HEK293 (cell line): ENCODE measurements at regions not wholly inside any gene's neighbourhood (a gene's known extent, or its start where the extent isn't known, plus 50 kb on each side); places are given as distances from the start of the nearest gene placed in this dataset.

Source experiments
- GFI1B ChIP-seq: fragments of 450-650 bp; formaldehyde crosslinking; IDR thresholded peaks from 2 replicates; pipeline ENCODE4 v1.5.1; 2016; ENCODE audit warnings: missing biosample characterization, missing genetic modification characterization
- GLIS2 ChIP-seq: fragments of 450-650 bp; formaldehyde crosslinking; IDR thresholded peaks from 2 replicates; pipeline ENCODE4 v1.5.1; 2016; ENCODE audit warnings: missing biosample characterization, missing genetic modification characterization
- MEIS1 ChIP-seq: sonication (generic); formaldehyde crosslinking; IDR thresholded peaks from 2 replicates; pipeline ENCODE4 v1.8.1; 2022; ENCODE audit warnings: missing genetic modification reagents, mild to moderate bottlenecking, borderline replicate concordance
- SETDB1 ChIP-seq: IDR thresholded peaks from one replicate; pipeline ENCODE4 v1.6.1; 2017; ENCODE audit warnings: mild to moderate bottlenecking, low read length, moderate library complexity, mixed read lengths; ENCODE audit not compliant: insufficient read length
- YY1 ChIP-seq: fragments of 450-650 bp; formaldehyde crosslinking; IDR thresholded peaks from 2 replicates; pipeline ENCODE4 v1.5.1; 2018; ENCODE audit warnings: missing biosample characterization, missing genetic modification characterization
- ZFP41 ChIP-seq: fragments of 450-650 bp; formaldehyde crosslinking; IDR thresholded peaks from 2 replicates; pipeline ENCODE4 v1.5.1; 2016; ENCODE audit warnings: missing biosample characterization, missing genetic modification characterization, borderline replicate concordance
- ZIC2 ChIP-seq: fragments of 450-650 bp; formaldehyde crosslinking; IDR thresholded peaks from 2 replicates; pipeline ENCODE4 v1.5.1; 2016; ENCODE audit warnings: missing biosample characterization, missing genetic modification characterization
- ZNF202 ChIP-seq: fragments of 450-650 bp; formaldehyde crosslinking; IDR thresholded peaks from 2 replicates; pipeline ENCODE4 v1.5.1; 2016; ENCODE audit warnings: missing biosample characterization, missing genetic modification characterization, borderline replicate concordance
- ZNF211 ChIP-seq: fragments of 450-650 bp; formaldehyde crosslinking; IDR thresholded peaks from 2 replicates; pipeline ENCODE4 v1.5.1; 2016; ENCODE audit warnings: low read depth, missing biosample characterization, missing genetic modification characterization
- ZNF23 ChIP-seq: fragments of 450-650 bp; formaldehyde crosslinking; IDR thresholded peaks from 2 replicates; pipeline ENCODE4 v1.5.1; 2016; ENCODE audit warnings: missing biosample characterization, missing genetic modification characterization, borderline replicate concordance
- ZNF239 ChIP-seq: fragments of 450-650 bp; formaldehyde crosslinking; IDR thresholded peaks from 2 replicates; pipeline ENCODE4 v1.5.1; 2016; ENCODE audit warnings: missing biosample characterization, missing genetic modification characterization
- ZNF292 ChIP-seq: fragments of 450-650 bp; formaldehyde crosslinking; IDR thresholded peaks from 2 replicates; pipeline ENCODE4 v1.5.1; 2016; ENCODE audit warnings: low read depth, missing biosample characterization, missing genetic modification characterization, borderline replicate concordance
- ZNF341 ChIP-seq: fragments of 450-650 bp; formaldehyde crosslinking; IDR thresholded peaks from 2 replicates; pipeline ENCODE4; 2016; ENCODE audit warnings: low read depth, missing biosample characterization, missing genetic modification characterization
- ZNF391 ChIP-seq: fragments of 450-650 bp; formaldehyde crosslinking; IDR thresholded peaks from 2 replicates; pipeline ENCODE4 v1.5.1; 2016; ENCODE audit warnings: low read depth, missing biosample characterization, missing genetic modification characterization, borderline replicate concordance
- ZNF423 ChIP-seq: fragments of 450-650 bp; formaldehyde crosslinking; IDR thresholded peaks from 2 replicates; pipeline ENCODE4 v1.5.1; 2016; ENCODE audit warnings: missing biosample characterization, missing genetic modification characterization
- ZNF433 ChIP-seq: fragments of 450-650 bp; formaldehyde crosslinking; IDR thresholded peaks from 2 replicates; pipeline ENCODE4 v1.5.1; 2016; ENCODE audit warnings: missing biosample characterization, missing genetic modification characterization, low read depth
- ZNF473 ChIP-seq: fragments of 450-650 bp; formaldehyde crosslinking; IDR thresholded peaks from 2 replicates; pipeline ENCODE4 v1.5.1; 2017; ENCODE audit warnings: missing biosample characterization, missing genetic modification characterization
- ZNF501 ChIP-seq: fragments of 450-650 bp; formaldehyde crosslinking; IDR thresholded peaks from 2 replicates; pipeline ENCODE4 v1.5.1; 2016; ENCODE audit warnings: missing biosample characterization, missing genetic modification characterization
- ZNF514 ChIP-seq: fragments of 450-650 bp; formaldehyde crosslinking; IDR thresholded peaks from 2 replicates; pipeline ENCODE4 v1.5.1; 2016; ENCODE audit warnings: missing biosample characterization, missing genetic modification characterization
- ZNF548 ChIP-seq: fragments of 450-650 bp; formaldehyde crosslinking; IDR thresholded peaks from 2 replicates; pipeline ENCODE4 v1.5.1; 2016; ENCODE audit warnings: missing biosample characterization, missing genetic modification characterization
- ZNF600 ChIP-seq: fragments of 450-650 bp; formaldehyde crosslinking; IDR thresholded peaks from 2 replicates; pipeline ENCODE4 v1.5.1; 2016; ENCODE audit warnings: missing biosample characterization, missing genetic modification characterization
- ZNF677 ChIP-seq: fragments of 450-650 bp; IDR thresholded peaks from 2 replicates; pipeline ENCODE4 v1.5.0; 2018; ENCODE audit warnings: missing biosample characterization, mild to moderate bottlenecking, missing genetic modification characterization, moderate library complexity
- ZNF76 ChIP-seq: fragments of 450-650 bp; formaldehyde crosslinking; IDR thresholded peaks from 2 replicates; pipeline ENCODE4; 2016; ENCODE audit warnings: low read depth, missing biosample characterization, missing genetic modification characterization, borderline replicate concordance
- ZNF777 ChIP-seq: fragments of 450-650 bp; formaldehyde crosslinking; IDR thresholded peaks from 2 replicates; pipeline ENCODE4 v1.5.1; 2017; ENCODE audit warnings: missing biosample characterization, missing genetic modification characterization, borderline replicate concordance
- ZNF785 ChIP-seq: fragments of 450-650 bp; formaldehyde crosslinking; IDR thresholded peaks from 2 replicates; pipeline ENCODE4 v1.5.1; 2016; ENCODE audit warnings: missing biosample characterization, missing genetic modification characterization
- TF ChIP-seq, protein P1 (sequence below): fragments of 450-650 bp; formaldehyde crosslinking; IDR thresholded peaks from 2 replicates; pipeline ENCODE4 v1.5.1; 2017; ENCODE audit warnings: missing biosample characterization, missing genetic modification characterization
- TF ChIP-seq, protein P2 (sequence below): fragments of 450-650 bp; formaldehyde crosslinking; IDR thresholded peaks from 2 replicates; pipeline ENCODE4 v1.5.1; 2016; ENCODE audit warnings: missing biosample characterization, missing genetic modification characterization, borderline replicate concordance
- TF ChIP-seq, protein P3 (sequence below): IDR thresholded peaks from 2 replicates; pipeline ENCODE4 v1.6.1; 2011; ENCODE audit warnings: mild to moderate bottlenecking, low read depth, low read length, borderline replicate concordance
- TF ChIP-seq, protein P4 (sequence below): fragments of 450-650 bp; formaldehyde crosslinking; IDR thresholded peaks from 2 replicates; pipeline ENCODE4 v1.5.1; 2016; ENCODE audit warnings: missing biosample characterization, missing genetic modification characterization, borderline replicate concordance
- TF ChIP-seq, protein P5 (sequence below): fragments of 450-650 bp; formaldehyde crosslinking; IDR thresholded peaks from 2 replicates; pipeline ENCODE4 v1.5.1; 2016; ENCODE audit warnings: missing biosample characterization, missing genetic modification characterization

DNA sequence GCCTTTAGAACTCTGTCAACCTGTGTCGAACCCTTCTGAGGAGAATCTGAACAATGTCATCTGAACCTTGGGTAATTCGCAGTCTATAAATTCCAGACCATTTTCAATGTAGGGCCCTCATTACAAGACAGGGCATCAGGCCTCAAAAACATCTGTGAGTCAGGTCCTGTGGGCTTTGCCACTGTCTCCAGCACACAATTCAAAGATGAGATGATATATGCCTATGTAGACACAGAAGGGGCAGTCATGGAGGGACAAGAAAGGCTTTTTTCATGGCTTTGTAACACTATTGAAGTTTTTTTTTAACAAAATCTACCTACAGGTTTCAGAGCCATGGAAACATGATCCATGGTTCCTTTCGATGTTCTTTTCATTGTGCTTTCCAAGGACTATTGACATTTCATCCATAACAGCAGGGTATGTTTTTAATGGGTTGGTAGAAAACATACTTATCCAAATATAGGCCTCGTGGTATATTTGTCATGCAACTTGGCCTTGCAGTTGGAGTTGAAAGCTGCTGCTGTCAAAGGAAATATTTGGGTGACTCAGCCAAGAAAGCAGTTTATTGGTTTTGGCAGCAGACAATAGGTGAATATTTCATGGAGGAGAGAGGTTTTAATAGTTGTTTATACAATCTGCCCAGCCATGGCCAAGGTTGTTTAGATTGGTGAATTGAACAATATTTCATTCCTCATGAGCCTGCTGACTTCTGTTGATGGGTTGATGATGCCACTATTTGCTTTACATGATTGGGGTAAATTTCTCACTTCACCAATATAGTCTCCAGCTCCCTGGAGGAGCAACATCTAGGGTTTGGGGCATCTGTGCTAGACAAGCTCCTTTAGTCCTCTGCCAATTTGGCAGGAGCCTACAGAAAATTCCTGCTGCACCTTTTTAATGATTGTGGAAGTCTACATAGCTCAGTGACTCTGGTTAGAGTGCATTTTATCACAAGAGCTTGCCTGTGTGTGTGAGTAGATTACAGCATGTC is 158.4 kb upstream of the TMEM72 start (continued):
- TF ChIP-seq YY1: peak; percentile 72
- TF ChIP-seq ZNF548 (tag by site-specific recombination): no peak
- TF ChIP-seq GLIS2: 0 out of 2 replicates have a peak, but pooled peaks have one; percentile 28
- TF ChIP-seq, protein P1, sequence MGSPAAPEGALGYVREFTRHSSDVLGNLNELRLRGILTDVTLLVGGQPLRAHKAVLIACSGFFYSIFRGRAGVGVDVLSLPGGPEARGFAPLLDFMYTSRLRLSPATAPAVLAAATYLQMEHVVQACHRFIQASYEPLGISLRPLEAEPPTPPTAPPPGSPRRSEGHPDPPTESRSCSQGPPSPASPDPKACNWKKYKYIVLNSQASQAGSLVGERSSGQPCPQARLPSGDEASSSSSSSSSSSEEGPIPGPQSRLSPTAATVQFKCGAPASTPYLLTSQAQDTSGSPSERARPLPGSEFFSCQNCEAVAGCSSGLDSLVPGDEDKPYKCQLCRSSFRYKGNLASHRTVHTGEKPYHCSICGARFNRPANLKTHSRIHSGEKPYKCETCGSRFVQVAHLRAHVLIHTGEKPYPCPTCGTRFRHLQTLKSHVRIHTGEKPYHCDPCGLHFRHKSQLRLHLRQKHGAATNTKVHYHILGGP: peak; percentile 99
- TF ChIP-seq ZNF341 (tag by site-specific recombination): no peak
- TF ChIP-seq ZNF433: no peak
- TF ChIP-seq, protein P2, sequence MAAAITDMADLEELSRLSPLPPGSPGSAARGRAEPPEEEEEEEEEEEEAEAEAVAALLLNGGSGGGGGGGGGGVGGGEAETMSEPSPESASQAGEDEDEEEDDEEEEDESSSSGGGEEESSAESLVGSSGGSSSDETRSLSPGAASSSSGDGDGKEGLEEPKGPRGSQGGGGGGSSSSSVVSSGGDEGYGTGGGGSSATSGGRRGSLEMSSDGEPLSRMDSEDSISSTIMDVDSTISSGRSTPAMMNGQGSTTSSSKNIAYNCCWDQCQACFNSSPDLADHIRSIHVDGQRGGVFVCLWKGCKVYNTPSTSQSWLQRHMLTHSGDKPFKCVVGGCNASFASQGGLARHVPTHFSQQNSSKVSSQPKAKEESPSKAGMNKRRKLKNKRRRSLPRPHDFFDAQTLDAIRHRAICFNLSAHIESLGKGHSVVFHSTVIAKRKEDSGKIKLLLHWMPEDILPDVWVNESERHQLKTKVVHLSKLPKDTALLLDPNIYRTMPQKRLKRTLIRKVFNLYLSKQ (tag by site-specific recombination): no peak; the same call in 1 of the 2 replicates
- TF ChIP-seq, protein P3, sequence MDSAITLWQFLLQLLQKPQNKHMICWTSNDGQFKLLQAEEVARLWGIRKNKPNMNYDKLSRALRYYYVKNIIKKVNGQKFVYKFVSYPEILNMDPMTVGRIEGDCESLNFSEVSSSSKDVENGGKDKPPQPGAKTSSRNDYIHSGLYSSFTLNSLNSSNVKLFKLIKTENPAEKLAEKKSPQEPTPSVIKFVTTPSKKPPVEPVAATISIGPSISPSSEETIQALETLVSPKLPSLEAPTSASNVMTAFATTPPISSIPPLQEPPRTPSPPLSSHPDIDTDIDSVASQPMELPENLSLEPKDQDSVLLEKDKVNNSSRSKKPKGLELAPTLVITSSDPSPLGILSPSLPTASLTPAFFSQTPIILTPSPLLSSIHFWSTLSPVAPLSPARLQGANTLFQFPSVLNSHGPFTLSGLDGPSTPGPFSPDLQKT: no peak
- no peak for TF ChIP-seq ZNF211 (tag by site-specific recombination)
- TF ChIP-seq ZNF292 (tag by site-specific recombination): no peak
- no peak for TF ChIP-seq ZNF785
- TF ChIP-seq ZNF23: no peak
- peak; percentile 50 for TF ChIP-seq ZNF600 (tag by site-specific recombination)
- TF ChIP-seq, protein P4, sequence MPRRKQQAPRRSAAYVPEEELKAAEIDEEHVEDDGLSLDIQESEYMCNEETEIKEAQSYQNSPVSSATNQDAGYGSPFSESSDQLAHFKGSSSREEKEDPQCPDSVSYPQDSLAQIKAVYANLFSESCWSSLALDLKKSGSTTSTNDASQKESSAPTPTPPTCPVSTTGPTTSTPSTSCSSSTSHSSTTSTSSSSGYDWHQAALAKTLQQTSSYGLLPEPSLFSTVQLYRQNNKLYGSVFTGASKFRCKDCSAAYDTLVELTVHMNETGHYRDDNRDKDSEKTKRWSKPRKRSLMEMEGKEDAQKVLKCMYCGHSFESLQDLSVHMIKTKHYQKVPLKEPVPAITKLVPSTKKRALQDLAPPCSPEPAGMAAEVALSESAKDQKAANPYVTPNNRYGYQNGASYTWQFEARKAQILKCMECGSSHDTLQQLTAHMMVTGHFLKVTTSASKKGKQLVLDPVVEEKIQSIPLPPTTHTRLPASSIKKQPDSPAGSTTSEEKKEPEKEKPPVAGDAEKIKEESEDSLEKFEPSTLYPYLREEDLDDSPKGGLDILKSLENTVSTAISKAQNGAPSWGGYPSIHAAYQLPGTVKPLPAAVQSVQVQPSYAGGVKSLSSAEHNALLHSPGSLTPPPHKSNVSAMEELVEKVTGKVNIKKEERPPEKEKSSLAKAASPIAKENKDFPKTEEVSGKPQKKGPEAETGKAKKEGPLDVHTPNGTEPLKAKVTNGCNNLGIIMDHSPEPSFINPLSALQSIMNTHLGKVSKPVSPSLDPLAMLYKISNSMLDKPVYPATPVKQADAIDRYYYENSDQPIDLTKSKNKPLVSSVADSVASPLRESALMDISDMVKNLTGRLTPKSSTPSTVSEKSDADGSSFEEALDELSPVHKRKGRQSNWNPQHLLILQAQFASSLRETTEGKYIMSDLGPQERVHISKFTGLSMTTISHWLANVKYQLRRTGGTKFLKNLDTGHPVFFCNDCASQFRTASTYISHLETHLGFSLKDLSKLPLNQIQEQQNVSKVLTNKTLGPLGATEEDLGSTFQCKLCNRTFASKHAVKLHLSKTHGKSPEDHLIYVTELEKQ (tag by site-specific recombination): peak; percentile 99
- TF ChIP-seq ZIC2: peak; percentile 83
- no peak for TF ChIP-seq ZFP41
- TF ChIP-seq MEIS1 (CRISPR knock-in tag): no peak; the same call in 1 of the 2 replicates
- peak; percentile 71 for TF ChIP-seq ZNF76
- TF ChIP-seq GFI1B (tag by site-specific recombination): peak; percentile 99
- peak; percentile 85; the same call in 1 of the 2 replicates for TF ChIP-seq ZNF239 (tag by site-specific recombination)
- TF ChIP-seq ZNF777 (tag by site-specific recombination): no peak
- TF ChIP-seq ZNF423 (tag by site-specific recombination): peak; percentile 65
- TF ChIP-seq, protein P5, sequence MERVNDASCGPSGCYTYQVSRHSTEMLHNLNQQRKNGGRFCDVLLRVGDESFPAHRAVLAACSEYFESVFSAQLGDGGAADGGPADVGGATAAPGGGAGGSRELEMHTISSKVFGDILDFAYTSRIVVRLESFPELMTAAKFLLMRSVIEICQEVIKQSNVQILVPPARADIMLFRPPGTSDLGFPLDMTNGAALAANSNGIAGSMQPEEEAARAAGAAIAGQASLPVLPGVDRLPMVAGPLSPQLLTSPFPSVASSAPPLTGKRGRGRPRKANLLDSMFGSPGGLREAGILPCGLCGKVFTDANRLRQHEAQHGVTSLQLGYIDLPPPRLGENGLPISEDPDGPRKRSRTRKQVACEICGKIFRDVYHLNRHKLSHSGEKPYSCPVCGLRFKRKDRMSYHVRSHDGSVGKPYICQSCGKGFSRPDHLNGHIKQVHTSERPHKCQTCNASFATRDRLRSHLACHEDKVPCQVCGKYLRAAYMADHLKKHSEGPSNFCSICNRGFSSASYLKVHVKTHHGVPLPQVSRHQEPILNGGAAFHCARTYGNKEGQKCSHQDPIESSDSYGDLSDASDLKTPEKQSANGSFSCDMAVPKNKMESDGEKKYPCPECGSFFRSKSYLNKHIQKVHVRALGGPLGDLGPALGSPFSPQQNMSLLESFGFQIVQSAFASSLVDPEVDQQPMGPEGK (tag by site-specific recombination): peak; percentile 79
- TF ChIP-seq ZNF501 (tag by site-specific recombination): peak; percentile 82
- TF ChIP-seq ZNF514 (tag by site-specific recombination): no peak
- no peak for TF ChIP-seq ZNF202 (tag by site-specific recombination)
- no peak for TF ChIP-seq ZNF473 (tag by site-specific recombination)
- no peak for TF ChIP-seq ZNF677
- TF ChIP-seq SETDB1: peak; percentile 11
- peak; percentile 99 for TF ChIP-seq ZNF391 (tag by site-specific recombination)
